Activated T-helper 9 cell treated with anti-CD3 and anti-CD28 coated beads, Interleukin-2, amount 50 U/mL, for 16 hours (primary cell): ENCODE measurements at regions not wholly inside any gene's neighbourhood (a gene's known extent, or its start where the extent isn't known, plus 50 kb on each side); places are given as distances from the start of the nearest gene placed in this dataset.
A peak's percentile ranks its signal among the peaks of the same experiment; 100 is the strongest.
"Not testable (repeated sequence)": the region's sequence is repeated elsewhere in the genome, so short reads cannot be mapped to it uniquely, and the experiment has no call there.

ENCODE experiments used
- DNase-seq: peaks from one replicate; pipeline ENCODE4 v3.0.0-alpha.2; 2020; ENCODE audit warnings: low read depth

DNA sequence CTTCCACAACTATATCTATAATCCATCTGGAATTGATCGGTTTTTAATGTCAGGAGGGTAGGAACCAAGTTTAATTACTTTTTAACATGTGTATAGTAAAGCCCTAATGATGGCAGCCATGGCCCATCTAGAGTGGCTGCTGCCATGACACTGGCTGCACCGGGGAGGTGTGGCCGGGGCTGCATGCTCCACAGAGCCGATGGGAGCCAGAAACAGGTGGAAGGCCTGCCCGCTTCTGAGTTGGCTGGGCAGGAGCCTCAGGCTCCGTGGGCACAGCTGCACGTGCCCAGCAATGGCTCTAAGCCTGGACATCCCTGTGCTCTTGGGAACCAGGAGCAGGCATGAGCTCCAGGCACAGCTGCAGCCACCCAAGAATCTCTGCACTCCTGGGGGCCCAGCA lies 73.0 kb downstream of the GBP6 start:
- DNase-seq, result no peak

DNA sequence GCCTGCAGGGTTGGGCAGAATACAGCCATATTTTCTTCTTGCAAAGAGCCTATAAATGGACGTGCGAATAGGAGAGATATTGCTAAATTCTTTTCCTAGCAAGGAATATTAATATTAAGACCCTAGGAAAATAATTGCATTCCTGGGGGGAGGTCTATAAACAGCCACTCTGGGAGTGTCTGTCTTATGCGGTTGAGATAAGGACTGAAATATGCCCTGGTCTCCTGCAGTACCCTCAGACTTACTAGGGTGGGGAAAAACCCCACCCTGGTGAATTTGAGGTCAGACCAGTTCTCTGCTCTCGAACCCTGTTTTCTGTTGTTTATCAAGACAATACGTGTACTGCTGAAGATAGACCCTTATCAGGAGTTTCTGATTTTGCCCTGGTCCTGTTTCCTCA lies 74.4 kb downstream of the GBP6 start:
- not testable (repeated sequence) for DNase-seq

DNA sequence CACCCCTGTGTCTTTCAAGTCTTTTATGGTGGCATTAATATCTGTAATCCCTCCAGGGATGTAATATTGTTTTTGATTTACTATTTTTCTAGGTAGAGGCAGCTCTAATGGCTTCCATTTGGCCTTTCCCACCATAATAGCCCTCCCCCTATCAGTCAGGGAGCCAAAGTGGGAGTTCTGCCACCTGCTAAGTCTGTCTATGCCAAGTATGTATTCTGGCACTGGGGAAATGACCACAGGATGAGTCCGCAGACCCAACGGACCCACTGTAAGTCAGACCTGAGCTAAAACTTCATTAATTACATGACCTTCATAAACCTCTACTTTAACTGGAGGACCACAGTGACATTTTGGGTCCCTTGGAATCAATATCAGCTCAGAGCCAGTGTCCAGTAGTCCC lies 77.1 kb downstream of the GBP6 start:
- DNase-seq, result no peak

DNA sequence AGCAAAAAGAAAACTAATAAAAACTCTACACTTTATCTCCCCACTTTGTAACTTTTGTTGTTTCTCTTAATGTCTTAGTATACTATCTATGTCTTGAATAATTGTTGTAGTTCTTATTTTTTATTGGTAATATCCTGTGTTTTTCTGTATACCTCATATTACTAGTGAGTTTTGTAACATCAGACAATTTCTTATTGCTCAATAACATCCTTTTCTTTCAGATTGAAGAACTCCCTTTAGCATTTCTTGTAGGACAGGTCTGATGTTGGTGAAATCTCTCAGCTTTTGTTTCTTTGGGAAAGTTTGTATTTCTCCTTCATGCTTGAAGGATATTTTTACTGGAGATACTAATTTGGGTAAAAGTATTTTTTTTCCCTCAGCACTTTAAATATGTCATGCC lies 79.8 kb upstream of the LRRC8B start:
- no peak for DNase-seq

DNA sequence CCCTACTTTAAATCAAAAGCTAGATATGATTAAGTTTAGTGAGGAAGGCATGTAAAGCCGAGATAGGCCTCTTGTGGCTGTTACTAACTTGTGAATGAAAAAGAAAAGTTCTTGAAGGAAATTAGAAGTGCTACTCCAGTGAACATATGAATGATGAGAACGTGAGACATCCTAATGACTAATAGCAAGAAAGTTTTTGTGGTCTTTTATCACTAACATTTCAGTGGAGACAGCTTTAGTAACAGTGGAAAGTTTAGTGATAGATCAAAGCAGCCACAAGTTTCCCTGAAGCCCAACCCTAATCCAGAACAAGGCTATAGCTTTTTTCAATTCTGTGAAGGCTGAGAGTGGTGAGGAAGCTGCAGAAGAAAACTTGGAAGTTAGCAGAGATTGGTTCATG lies 73.6 kb upstream of the LRRC8B start:
- no peak for DNase-seq

DNA sequence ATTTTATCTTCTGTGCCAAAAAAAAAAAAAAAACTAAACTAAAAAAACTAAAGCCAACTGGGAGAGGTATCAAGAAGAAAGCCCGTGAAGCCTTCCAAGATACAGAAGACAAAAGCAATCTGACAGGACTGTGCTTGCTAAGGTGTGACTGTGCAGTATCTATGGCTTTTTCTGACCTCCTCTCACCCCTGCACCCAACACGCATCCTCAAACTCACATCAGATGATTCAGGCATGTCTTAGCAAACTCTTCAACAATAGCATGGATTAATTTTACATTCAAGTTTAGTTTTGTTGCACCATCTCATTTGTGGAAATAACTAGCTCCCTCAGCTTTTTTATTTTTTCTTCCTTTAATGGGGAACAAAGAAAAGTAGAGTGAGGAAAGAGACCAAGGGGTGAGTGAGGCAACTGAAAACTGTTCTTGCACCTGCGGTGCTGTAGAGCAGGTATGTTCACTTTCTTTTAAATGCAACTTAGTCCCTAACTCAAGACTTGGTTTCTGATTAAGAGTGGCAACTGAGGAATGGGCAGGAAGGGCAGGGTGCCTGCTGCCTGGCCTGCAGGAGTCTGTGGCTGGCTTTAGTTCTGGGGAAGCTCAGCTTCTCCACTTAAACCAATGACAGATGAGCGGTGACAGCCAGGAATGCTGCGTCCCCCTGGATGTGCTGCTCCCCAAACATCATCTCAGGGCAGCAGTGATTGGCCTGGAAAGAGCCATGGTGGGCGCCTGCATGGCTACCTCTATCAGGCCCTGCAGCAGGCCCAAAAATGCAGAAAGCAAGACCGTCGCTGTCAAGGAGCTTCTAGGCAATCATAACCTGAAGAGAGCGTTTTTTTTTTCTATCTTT lies 71.3 kb upstream of the LRRC8B start:
- no peak for DNase-seq

DNA sequence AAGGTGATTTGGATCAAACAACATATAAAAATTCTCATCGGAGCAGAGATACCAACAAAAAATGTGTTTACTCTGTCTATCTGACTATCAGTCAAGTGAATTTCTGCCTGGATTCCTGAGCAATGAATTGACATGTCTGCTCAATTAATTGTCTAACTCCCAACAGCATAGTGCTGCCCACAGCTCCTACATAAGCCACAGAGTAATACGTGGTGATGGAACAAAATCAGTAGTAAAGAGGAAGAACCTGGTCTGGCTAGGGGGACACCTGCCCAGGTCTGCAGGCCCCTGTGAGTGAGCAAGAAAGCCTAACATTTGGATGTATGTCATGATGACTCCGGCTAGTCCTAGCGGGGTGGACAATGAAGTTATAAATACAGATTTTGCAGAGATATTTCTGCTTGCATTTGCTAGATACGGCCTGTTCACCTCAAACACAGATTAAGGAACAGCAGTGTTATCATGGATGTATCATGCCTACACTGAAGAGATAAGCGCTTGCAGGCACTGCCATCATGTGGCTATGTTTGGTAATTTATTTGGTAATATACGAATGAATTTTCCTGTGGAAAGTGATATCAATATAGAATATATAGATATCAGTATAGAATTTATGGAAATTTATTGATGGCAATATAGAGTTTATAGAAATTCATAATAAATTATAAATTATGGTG lies 69.6 kb upstream of the LRRC8B start:
- peak; percentile 33 for DNase-seq

DNA sequence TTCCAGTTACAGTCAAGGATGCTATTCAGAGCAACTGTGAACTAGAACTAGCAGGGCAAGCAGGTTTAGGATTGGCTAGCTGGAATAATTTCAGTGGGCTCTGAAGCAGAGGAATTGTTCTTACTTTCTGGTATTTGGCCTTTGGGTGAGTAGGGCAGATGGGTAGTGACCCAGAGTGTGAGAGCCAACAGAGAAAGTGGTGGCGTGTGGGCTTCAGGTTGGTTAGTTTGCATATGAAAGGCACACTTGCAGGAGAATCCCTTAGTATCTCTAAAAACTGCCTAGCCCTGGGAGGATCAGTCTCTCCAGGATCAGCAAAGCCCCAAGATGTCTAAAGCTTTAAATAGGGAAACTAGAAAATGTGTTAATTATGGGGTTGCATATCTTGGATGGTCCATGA lies 67.6 kb upstream of the LRRC8B start:
- no peak for DNase-seq

DNA sequence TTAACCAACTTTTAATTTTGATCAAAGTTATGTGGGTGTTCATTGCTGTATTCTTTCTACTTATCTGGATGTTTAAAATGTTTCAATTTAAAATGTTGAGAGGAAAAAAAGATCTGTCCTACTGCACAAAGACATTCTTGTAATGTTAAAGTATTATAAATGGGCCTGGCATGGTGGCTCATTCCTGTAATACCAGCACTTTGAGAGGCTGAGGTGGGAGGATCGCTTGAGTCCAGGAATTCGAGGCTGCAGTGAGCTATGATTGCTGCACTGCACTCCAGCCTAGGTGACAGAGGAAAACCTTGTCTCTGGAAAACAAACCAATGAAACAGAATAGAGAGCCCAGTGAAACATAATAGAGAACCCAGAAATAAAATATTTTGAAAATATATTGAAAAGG lies 65.5 kb upstream of the LRRC8B start:
- no peak for DNase-seq

DNA sequence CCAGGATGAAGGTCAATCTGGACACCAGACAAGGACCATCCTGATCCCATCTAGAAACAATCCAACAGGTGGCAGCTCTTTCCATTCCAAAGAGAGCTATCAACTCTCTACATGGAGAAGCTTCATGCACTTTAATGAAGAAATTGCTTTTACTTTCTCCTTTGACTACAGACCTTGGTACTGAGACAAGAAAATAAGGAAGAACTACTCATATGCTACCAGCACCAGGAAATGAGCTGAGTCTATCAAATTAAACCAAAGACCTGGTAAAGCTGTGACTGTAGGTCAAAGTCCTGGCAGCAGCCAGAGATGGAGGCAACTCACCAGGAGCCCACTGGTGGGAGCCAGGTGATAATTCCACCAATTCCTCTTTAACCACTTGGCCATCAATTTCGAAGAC lies 64.3 kb upstream of the LRRC8B start:
- DNase-seq, result no peak

DNA sequence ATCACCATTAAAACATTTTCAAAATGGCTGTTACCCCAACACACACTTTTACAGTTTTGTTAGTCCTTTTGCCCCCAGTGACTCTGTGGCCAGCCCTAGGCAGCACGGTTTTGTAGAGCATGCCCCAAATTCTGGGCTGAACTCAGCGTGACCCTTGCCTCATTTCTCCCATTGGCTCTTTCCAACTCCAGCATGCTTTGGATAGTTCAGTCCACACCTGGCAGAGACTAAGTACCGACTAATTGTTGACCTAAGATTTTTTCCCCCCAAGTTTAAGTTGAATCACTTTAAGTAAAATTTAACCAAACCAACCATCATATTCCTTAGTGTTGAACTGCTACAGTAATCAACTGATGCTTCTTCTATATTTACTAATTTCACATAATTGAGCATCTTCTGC lies 62.4 kb upstream of the LRRC8B start:
- no peak for DNase-seq

DNA sequence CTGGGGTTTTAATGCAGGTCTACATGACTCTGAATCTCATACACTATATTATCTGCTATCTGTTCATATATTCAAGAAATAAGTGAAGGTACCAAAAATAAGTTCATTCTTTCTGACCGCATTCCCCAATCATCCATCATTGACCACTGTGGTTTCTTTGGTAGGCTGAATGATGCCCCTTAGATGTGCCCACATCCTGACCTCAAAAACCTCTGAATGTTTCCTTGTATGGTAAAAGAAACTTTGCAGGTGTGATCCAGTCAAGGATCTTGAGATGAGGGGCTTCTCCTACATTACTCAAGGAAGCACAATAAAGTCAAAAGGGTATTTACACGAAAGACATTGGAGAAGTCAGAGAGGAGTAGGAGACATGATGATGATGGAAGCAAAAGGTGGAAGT lies 60.6 kb upstream of the LRRC8B start:
- no peak for DNase-seq

DNA sequence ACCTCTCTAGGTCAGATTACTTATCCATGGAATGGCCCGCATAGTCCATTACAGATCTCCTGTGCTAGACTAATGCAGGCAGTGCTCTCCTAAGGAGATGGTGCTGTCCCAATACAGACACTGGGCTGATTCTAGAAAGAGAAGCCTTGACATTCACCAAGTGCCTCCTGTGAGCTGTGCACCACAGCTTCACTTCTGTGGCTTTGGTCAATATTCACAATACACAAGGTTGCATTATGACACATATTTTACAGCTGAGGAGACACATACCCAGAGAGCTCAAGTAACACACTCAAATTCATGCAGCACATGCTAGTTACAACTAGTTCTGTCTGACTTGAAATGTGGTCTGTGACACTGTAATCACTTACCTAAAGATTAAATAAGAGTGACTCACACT lies 59.4 kb upstream of the LRRC8B start:
- DNase-seq, result no peak

DNA sequence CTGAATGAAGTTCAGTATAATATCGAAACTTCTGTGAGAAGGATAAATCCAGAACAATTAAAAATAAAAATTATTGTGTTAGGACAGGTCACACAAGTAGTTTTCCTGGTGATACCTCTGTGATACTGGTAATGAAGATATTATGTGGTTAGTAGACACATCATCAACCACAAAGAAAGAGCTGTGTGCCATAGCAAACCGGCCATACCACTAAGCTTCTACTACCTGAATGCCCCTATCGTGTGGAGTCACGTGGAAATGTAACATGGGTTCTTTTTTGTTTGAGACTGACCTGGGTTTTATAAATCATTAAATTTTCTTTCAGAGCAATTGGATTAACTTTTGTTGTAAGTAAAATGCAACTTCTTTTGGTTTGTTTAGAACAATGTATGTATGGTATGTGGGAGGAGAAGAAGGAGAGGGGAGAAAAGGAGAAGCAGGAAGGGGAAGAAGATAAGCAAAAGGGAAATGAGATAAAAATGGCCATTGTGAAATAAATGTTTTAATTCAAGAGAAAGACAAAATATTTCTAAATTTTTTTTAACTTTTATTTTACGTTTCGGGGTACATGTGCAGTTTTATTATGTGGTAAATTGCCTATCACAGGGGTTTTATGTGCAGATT lies 58.2 kb upstream of the LRRC8B start:
- DNase-seq, result no peak

DNA sequence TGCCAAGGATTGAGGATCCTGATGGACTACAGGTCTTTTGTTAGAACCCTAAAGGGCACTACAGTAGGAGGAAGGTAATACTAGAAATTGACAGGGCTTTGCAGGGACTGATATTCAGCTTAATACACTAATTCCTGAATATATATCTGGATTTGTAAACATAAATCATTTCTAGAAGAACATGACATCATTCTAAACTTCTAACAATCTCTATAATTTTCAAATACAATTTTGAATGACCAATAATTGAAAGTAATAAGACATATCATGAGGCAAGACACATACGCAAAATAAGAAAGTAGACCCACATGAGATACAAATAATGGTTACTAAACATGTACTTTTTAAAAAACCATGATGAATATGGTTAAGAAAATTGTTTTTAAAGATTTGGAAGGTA lies 52.4 kb upstream of the LRRC8B start:
- DNase-seq, result no peak

DNA sequence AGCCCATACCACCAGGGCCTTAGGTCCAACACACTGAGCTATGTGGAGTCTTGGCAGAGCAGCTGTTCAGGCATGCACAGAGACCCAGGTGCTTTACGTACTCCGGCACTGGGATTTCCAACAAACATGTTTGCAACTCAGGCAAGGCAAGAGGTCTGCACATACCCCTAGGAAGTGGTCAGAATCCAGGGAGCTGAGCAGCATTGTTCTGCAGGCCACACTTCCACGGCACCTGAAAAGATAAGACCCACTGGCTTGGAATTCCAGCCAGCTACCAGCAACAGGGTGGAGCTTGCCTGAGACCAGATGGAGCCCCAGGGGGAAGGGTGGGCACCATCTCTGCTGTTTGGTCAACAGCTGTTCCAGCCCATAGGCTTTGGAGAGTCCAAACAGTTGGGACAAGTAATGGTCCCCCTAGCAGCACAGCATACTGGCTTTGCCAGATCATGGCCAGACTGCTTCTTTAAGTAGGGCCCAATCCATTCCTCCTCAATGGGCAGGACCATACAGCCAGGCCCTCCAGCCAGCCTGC lies 51.7 kb upstream of the LRRC8B start:
- no peak for DNase-seq
